ENCODE measurements at regions not wholly inside any gene's neighbourhood (a gene's known extent, or its start where the extent isn't known, plus 50 kb on each side); places are given as distances from the start of the nearest gene placed in this dataset.

- H3K27me3 ChIP-seq (ENCODE audit: control insufficient read depth, insufficient read depth, low read length), result no peaks in the 10 kb centered on the region
- FAIRE-seq (no peak), DNase-seq (ENCODE audit: low read depth) (no peak)
- H3K36me3 ChIP-seq (ENCODE audit: control insufficient read depth, insufficient read depth, low read length), result no peaks in the 10 kb centered on the region
- no peak for TF ChIP-seq CTCF (IDR thresholded peaks at IDR 0.05; ENCODE audit: insufficient read depth, low read length, severe bottlenecking)
- H3K4me3 ChIP-seq (ENCODE audit: low read depth, low read length), result no peak overlapping the region
These were observed 53.2 kb upstream of the TFEC start for GRCh38 chr7:116083796-116084195.

GRCh38 chr7:116086547-116087045, 56.0 kb upstream of the TFEC start:
- no peak for DNase-seq (ENCODE audit: low read depth)
- H3K27me3 ChIP-seq (ENCODE audit: control insufficient read depth, insufficient read depth, low read length), result no peaks in the 10 kb centered on the region
- no peak for FAIRE-seq
- H3K36me3 ChIP-seq (ENCODE audit: control insufficient read depth, insufficient read depth, low read length), result no peaks in the 10 kb centered on the region
- no peak for TF ChIP-seq CTCF (IDR thresholded peaks at IDR 0.05; ENCODE audit: insufficient read depth, low read length, severe bottlenecking)
- H3K4me3 ChIP-seq (ENCODE audit: low read depth, low read length), result no peak overlapping the region

GRCh38 chr7:116087291-116087690, 56.7 kb upstream of the TFEC start:
- Histone ChIP-seq H3K36me3 (ENCODE audit: control insufficient read depth, insufficient read depth, low read length) (no peaks in the 10 kb centered on the region), H3K27me3 (ENCODE audit: control insufficient read depth, insufficient read depth, low read length) (no peaks in the 10 kb centered on the region), H3K4me3 (ENCODE audit: low read depth, low read length) (no peak overlapping the region)
- no peak for DNase-seq (ENCODE audit: low read depth)
- no peak for FAIRE-seq
- no peak for TF ChIP-seq CTCF (IDR thresholded peaks at IDR 0.05; ENCODE audit: insufficient read depth, low read length, severe bottlenecking)

GRCh38 chr7:116087984-116088383, 57.4 kb upstream of the TFEC start:
- DNase-seq (ENCODE audit: low read depth) (no peak), FAIRE-seq (no peak)
- Histone ChIP-seq H3K36me3 (ENCODE audit: control insufficient read depth, insufficient read depth, low read length) (no peaks in the 10 kb centered on the region), H3K4me3 (ENCODE audit: low read depth, low read length) (no peak overlapping the region), H3K27me3 (ENCODE audit: control insufficient read depth, insufficient read depth, low read length) (no peaks in the 10 kb centered on the region)
- TF ChIP-seq CTCF (IDR thresholded peaks at IDR 0.05; ENCODE audit: insufficient read depth, low read length, severe bottlenecking), result no peak

GRCh38 chr7:116089293-116089692, 58.7 kb upstream of the TFEC start:
- peak; percentile 75 for DNase-seq (ENCODE audit: low read depth)
- no peak for TF ChIP-seq CTCF (IDR thresholded peaks at IDR 0.05; ENCODE audit: insufficient read depth, low read length, severe bottlenecking)
- H3K36me3 ChIP-seq (ENCODE audit: control insufficient read depth, insufficient read depth, low read length), result no peaks in the 10 kb centered on the region
- no peak overlapping the region for H3K4me3 ChIP-seq (ENCODE audit: low read depth, low read length)
- H3K27me3 ChIP-seq (ENCODE audit: control insufficient read depth, insufficient read depth, low read length), result no peaks in the 10 kb centered on the region
- no peak for FAIRE-seq

Measured in bronchial epithelial cell (primary cell).